GM12872 (cell line): ENCODE measurements at regions not wholly inside any gene's neighbourhood (a gene's known extent, or its start where the extent isn't known, plus 50 kb on each side); places are given as distances from the start of the nearest gene placed in this dataset.

Experiments used
- TF ChIP-seq, protein P1 (sequence below): IDR thresholded peaks from 3 replicates; pipeline ENCODE4 v1.5.1; 2011; ENCODE audit warnings: low read depth, mild to moderate bottlenecking, low read length, moderate library complexity; ENCODE audit not compliant: insufficient read depth

DNA sequence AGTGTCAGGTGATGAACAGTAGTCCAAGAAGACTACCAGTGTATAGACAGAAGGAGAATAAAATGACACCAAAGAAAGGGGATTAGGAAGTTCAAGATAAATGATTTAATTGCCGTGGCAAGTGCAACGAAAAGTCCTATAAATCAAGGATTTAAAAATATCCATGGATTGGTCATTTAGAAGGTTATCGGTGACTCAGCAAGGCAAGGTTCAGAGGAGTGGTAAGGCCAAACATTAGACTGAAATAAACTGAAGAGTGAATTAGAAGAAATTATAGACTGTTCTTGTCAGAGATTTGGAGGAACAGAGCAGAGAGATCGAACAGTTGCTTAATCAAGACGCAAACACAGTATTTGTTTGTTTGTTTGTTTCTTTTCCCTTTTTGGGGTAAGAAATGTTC lies 211.9 kb upstream of the KCNMB2 start:
- TF ChIP-seq, protein P1, sequence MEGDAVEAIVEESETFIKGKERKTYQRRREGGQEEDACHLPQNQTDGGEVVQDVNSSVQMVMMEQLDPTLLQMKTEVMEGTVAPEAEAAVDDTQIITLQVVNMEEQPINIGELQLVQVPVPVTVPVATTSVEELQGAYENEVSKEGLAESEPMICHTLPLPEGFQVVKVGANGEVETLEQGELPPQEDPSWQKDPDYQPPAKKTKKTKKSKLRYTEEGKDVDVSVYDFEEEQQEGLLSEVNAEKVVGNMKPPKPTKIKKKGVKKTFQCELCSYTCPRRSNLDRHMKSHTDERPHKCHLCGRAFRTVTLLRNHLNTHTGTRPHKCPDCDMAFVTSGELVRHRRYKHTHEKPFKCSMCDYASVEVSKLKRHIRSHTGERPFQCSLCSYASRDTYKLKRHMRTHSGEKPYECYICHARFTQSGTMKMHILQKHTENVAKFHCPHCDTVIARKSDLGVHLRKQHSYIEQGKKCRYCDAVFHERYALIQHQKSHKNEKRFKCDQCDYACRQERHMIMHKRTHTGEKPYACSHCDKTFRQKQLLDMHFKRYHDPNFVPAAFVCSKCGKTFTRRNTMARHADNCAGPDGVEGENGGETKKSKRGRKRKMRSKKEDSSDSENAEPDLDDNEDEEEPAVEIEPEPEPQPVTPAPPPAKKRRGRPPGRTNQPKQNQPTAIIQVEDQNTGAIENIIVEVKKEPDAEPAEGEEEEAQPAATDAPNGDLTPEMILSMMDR: no peak

DNA sequence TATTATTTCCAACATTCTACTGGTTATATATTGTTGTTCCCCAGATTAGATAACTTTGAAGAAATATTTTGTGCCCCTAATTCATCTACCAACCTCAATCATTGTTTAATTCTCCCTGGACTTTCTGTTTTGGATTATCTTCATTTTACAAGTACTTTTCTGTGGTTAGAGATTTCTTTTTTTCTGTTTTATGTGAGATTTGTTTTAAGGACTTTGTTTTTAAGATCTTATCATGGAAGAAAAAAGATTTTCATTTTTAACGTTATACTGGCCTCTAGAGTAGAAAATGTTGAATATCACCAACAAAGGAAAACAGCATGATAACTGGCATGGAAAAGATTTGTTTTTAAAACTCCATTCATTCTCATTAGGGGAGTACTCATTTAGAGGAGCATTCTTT lies 210.9 kb upstream of the KCNMB2 start:
- TF ChIP-seq, protein P1: no peak

- TF ChIP-seq, protein P1: no peak
Observed at GRCh38 chr3:178329936-178330335, 206.3 kb upstream of the KCNMB2 start.

GRCh38 chr3:178334239-178334638 lies 202.0 kb upstream of the KCNMB2 start:
- TF ChIP-seq, protein P1: no peak

DNA sequence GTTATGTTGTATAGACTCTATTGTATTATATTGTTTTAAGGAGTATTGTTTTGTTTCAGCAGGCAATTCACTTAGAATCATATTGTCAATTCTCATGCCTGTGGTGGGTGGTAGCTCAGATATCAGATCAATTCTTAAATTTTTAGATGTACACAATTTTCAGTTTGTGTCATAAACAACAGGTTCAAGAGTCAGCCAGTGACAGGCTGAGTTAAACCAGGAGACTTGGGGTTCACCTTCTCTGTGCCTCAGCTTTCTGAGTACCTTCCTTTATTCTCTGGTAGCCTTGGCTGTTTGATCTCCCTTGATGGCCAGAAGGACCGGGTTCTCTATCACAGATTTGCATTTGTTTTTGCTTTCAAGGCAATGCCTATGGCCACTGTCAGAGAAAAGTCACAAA lies 199.9 kb upstream of the KCNMB2 start:
- TF ChIP-seq, protein P1: no peak

GRCh38 chr3:178340506-178340905 lies 195.7 kb upstream of the KCNMB2 start:
- TF ChIP-seq, protein P1: no peak

DNA sequence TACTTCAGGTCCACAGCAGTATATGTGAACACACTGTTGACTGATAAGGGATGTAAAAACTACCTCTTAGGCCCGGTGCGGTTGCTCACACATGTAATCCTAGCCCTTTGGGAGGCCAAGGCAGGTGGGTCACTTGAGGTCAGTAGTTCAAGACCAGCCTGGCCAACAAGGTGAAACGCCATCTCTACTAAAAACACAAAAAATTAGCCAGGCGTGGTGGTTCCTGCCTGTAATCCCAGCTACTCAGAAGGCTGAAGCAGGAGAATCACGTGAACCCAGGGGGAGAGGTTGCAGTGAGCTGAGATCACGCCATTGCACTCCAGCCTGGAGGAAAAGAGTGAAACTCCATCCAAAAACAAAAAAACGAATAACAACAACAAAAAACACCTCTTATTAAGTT lies 194.6 kb upstream of the KCNMB2 start:
- TF ChIP-seq, protein P1: no peak

DNA sequence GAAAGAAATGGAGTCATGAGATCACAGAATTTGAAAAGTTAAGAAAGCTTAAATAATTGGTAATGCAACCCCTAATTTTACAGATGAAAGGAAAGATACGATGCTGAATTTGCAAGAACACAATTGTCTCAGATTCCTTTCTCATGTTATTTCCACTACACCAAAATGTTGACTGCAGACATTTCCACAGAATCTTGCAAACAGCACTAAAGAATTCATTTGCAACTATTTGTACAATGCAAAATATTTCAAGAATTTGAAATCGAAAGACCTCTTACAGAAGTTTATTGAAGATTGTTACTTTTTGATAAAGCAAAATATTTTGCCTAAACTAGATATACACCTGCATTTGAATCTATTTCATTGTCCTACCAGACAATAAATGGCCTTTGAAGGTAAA lies 194.1 kb upstream of the KCNMB2 start:
- TF ChIP-seq, protein P1: no peak
